ENCODE measurements at regions not wholly inside any gene's neighbourhood (a gene's known extent, or its start where the extent isn't known, plus 50 kb on each side); places are given as distances from the start of the nearest gene placed in this dataset.

DNA sequence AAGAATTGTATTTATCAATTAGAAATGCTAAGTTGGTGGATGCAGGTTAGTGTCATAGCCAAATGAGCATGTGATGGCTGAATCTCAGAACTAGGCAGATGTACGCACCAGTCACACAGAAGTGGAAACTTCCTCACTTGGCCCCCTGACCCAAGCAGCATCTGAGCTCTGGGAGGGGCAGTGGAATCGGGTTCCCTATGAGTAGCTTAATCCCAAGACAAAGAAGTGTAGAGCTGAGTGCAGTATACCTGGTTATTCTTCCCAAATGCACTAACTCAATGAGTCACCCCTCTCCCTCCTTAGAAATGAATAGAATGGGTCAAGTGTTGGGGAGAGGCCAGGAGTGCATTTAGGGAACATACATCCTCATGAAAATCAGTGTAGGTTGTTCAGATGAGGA is 224.6 kb downstream of the FAT3 start:
- Histone ChIP-seq H4K20me1 (replicated peaks; ENCODE audit: control insufficient read depth, insufficient read depth, low read length) (no peaks in the 10 kb centered on the region), H3K27ac (ENCODE audit: extremely low read depth, low read depth, low read length) (no peak overlapping the region), H3K9ac (ENCODE audit: insufficient read depth in 1 of 2, low read depth in 2 of 2, low read length in 2 of 2) (no peak overlapping the region), H3K4me2 (ENCODE audit: insufficient read depth, low read length) (no peak overlapping the region), H3K79me2 (ENCODE audit: control insufficient read depth, insufficient read depth, low read length) (no peaks in the 10 kb centered on the region), H3K9me3 (replicated peaks; ENCODE audit: control insufficient read depth, insufficient read depth, low read depth, low read length) (no peaks in the 10 kb centered on the region), H3K36me3 (ENCODE audit: control insufficient read depth, insufficient read depth, low read length) (no peaks in the 10 kb centered on the region), H3K4me3 (no peak overlapping the region), H2AFZ (ENCODE audit: low read depth, low read length) (no peak overlapping the region), H3K27me3 (ENCODE audit: control insufficient read depth in 2 of 2, insufficient read depth in 2 of 2, low read length in 2 of 2) (no peaks in the 10 kb centered on the region), H3K9me1 (ENCODE audit: control insufficient read depth, insufficient read depth, low read length) (no peaks in the 10 kb centered on the region), H3K4me1 (replicated peaks in 1 of 2; ENCODE audit: control insufficient read depth in 2 of 2, insufficient read depth in 2 of 2, low read length in 2 of 2) (no peaks in the 10 kb centered on the region)
- ChIA-PET POLR2A (no interaction called here), CTCF (ENCODE audit: low intra/inter-chr PET ratio) (no interaction called here)
- DNase-seq (ENCODE audit: extremely low read depth in 1 of 4, low spot score in 3 of 4) (no peak), FAIRE-seq (no peak), ATAC-seq (no peak)
- no TSS peak for BruUV-seq (replicated peaks)
- intact Hi-C loops (cut with micrococcal nuclease) (no loop called here), in situ Hi-C loops (cut with MboI) (no loop called here)
- TF ChIP-seq NFRKB (IDR thresholded peaks at IDR 0.05; ENCODE audit: low read depth) (no peak), ARID1B (IDR thresholded peaks at IDR 0.05) (no peak), ZNF280B (CRISPR knock-in tag; IDR thresholded peaks at IDR 0.05) (no peak), ZNF707 (CRISPR knock-in tag; conservative IDR thresholded peaks at IDR 0.05) (no peak), NFYB (IDR thresholded peaks at IDR 0.05; ENCODE audit: extremely low read depth, insufficient read length) (no peak), CHD2 (IDR thresholded peaks at IDR 0.05; ENCODE audit: low read depth, low read length) (no peak), RNF2 (IDR thresholded peaks at IDR 0.05) (no peak), NR1H2 (CRISPR knock-in tag; IDR thresholded peaks at IDR 0.05) (no peak), ZNF431 (CRISPR knock-in tag; IDR thresholded peaks at IDR 0.05) (no peak), TAF1 (IDR thresholded peaks at IDR 0.05; ENCODE audit: control insufficient read depth, extremely low read depth, insufficient read depth, low read length, severe bottlenecking) (no peak), CTCFL (IDR thresholded peaks at IDR 0.05; ENCODE audit: borderline replicate concordance, insufficient read depth, low read depth, low read length, poor library complexity, severe bottlenecking) (no peak), RBM39 (optimal IDR thresholded peaks at IDR 0.05; ENCODE audit: low read depth, low read length) (no peak)
- WGBS (ENCODE audit: insufficient coverage, low coverage, missing lambda C conversion rate) = 0% methylated on average over 2 of the region's 2 CpGs

Data from K562 (cell line).